Astrocyte (in vitro differentiated cells and primary cell): ENCODE measurements at regions not wholly inside any gene's neighbourhood (a gene's known extent, or its start where the extent isn't known, plus 50 kb on each side); places are given as distances from the start of the nearest gene placed in this dataset.
A peak's percentile ranks its signal among the peaks of the same experiment; 100 is the strongest.
"Not testable (repeated sequence)": the region's sequence is repeated elsewhere in the genome, so short reads cannot be mapped to it uniquely, and the experiment has no call there.

Experiments
- DNase-seq: peaks from one replicate; pipeline ENCODE4 v3.0.0-alpha.2; 2010; ENCODE audit warnings: low read depth
- FAIRE-seq: peaks from 2 replicates; lab custom pipeline; 2011; peaks lifted over from hg19 to GRCh38; lab: Jason Lieb, UNC
- H2AFZ ChIP-seq: 2 replicates; pipeline ENCODE4 v1.6.0; 2012; ENCODE audit warnings: low read depth, low read length, inconsistent platforms
- H3K27ac ChIP-seq: 2 replicates; pipeline ENCODE4 v1.5.1; 2011; ENCODE audit warnings: low read depth, low read length, inconsistent platforms
- H3K27me3 ChIP-seq: 2 replicates; pipeline ENCODE4 v1.6.0; 2011; ENCODE audit warnings: low read length, inconsistent platforms; ENCODE audit not compliant: insufficient read depth
- H3K36me3 ChIP-seq: 2 replicates; pipeline ENCODE4 v1.5.1; 2011; ENCODE audit warnings: low read length, inconsistent platforms; ENCODE audit not compliant: insufficient read depth
- H3K4me1 ChIP-seq: 2 replicates; pipeline ENCODE4 v1.5.1; 2011; ENCODE audit warnings: low read length, inconsistent platforms; ENCODE audit not compliant: insufficient read depth
- H3K4me2 ChIP-seq: 2 replicates; pipeline ENCODE4 v1.6.0; 2012; ENCODE audit warnings: low read length, inconsistent platforms
- H3K4me3 ChIP-seq: 2 replicates; pipeline ENCODE4 v1.5.1; 2011; ENCODE audit warnings: low read depth, mild to moderate bottlenecking, low read length, inconsistent platforms; ENCODE audit not compliant: insufficient read depth
- H3K79me2 ChIP-seq: 2 replicates; pipeline ENCODE4 v1.6.0; 2012; ENCODE audit warnings: mild to moderate bottlenecking, low read length, inconsistent platforms; ENCODE audit not compliant: insufficient read depth
- H3K9ac ChIP-seq: 2 replicates; pipeline ENCODE4 v1.6.0; 2012; ENCODE audit warnings: mild to moderate bottlenecking, low read length, inconsistent platforms
- H3K9me3 ChIP-seq: 2 replicates; pipeline ENCODE4 v1.5.1; 2012; ENCODE audit warnings: low read depth, mild to moderate bottlenecking, low read length, inconsistent platforms; ENCODE audit not compliant: insufficient read depth
- H4K20me1 ChIP-seq: 2 replicates; pipeline ENCODE4 v1.6.0; 2012; ENCODE audit warnings: low read length, inconsistent platforms; ENCODE audit not compliant: insufficient read depth
- H3K27ac Mint-ChIP-seq: one replicate; pipeline ENCODE4 v1.8.0; 2021; ENCODE audit warnings: mild to moderate bottlenecking, mixed read lengths; ENCODE audit not compliant: unreplicated experiment
- H3K27me3 Mint-ChIP-seq: one replicate; pipeline ENCODE4 v1.8.0; 2021; ENCODE audit warnings: low read depth, mixed read lengths; ENCODE audit not compliant: unreplicated experiment
- H3K36me3 Mint-ChIP-seq: one replicate; pipeline ENCODE4 v1.8.0; 2021; ENCODE audit warnings: low read depth, mixed read lengths; ENCODE audit not compliant: unreplicated experiment
- H3K4me1 Mint-ChIP-seq: one replicate; pipeline ENCODE4 v1.8.0; 2021; ENCODE audit warnings: low read depth, mixed read lengths; ENCODE audit not compliant: unreplicated experiment
- H3K4me3 Mint-ChIP-seq: one replicate; pipeline ENCODE4 v1.8.0; 2021; ENCODE audit warnings: mild to moderate bottlenecking, moderate library complexity, mixed read lengths; ENCODE audit not compliant: unreplicated experiment
- H3K9me3 Mint-ChIP-seq: one replicate; pipeline ENCODE4 v1.8.0; 2021; ENCODE audit warnings: mild to moderate bottlenecking, mixed read lengths; ENCODE audit not compliant: unreplicated experiment
- CTCF ChIP-seq: IDR thresholded peaks from 2 replicates; pipeline ENCODE4 v1.5.1; 2011; ENCODE audit warnings: low read depth, mild to moderate bottlenecking, inconsistent platforms, low read length, moderate library complexity; ENCODE audit not compliant: insufficient read depth
- EZH2 ChIP-seq: IDR thresholded peaks from 2 replicates; pipeline ENCODE4 v1.6.1; 2012; ENCODE audit warnings: mild to moderate bottlenecking, low read length, inconsistent platforms; ENCODE audit not compliant: insufficient read depth

GRCh38 chr7:135872861-135873260 lies 104.3 kb downstream of the MTPN start:
- not testable (repeated sequence) for H4K20me1 ChIP-seq, DNase-seq, H3K4me1 ChIP-seq, H3K4me1 Mint-ChIP-seq, H3K4me2 ChIP-seq, H3K4me3 Mint-ChIP-seq, H3K9me3 ChIP-seq, H3K79me2 ChIP-seq, H3K9ac ChIP-seq, H3K27ac Mint-ChIP-seq, H3K9me3 Mint-ChIP-seq, H3K27me3 Mint-ChIP-seq, H3K4me3 ChIP-seq, H3K27me3 ChIP-seq, H3K36me3 Mint-ChIP-seq, FAIRE-seq, H3K36me3 ChIP-seq, H2AFZ ChIP-seq, H3K27ac ChIP-seq

DNA sequence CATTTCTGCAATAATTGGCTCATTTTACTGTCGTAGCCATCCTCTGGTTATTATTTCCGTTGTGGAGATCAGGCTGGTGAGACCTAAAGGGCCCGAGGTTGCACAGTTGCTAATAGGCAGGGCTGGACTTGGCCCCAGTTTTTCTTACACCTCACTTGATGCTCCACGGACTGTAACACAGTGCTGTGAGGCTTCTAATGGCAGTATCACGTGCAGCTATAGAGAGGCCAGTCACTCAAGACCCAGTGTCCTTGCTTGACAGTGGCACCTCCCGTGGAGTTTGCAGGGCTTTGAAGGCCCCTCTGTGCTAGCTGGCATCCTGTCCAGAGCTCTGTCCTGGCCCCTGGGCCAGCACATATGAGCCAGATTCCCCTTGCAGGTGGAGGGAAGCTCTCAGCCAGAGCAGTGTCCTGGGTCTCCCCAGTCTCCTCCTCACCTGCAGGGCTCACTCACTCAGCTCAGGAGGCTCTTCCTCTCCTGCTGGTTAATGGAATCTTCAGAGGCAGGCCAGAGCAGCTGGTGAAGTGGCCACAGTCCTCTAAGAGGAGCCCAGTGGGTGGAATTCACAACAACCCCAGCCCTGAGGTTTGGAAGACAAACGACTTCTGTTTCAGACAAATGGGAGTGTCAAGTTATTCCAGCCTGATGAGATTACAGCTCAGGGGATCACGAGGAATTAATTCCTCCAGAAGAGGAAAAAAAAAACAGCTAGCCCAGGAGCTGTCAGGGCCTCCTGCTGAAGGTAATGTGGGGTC lies 114.2 kb upstream of the FAM180A start:
- H3K4me2 ChIP-seq, result no peak overlapping the region
- H3K36me3 ChIP-seq, result no peaks in the 10 kb centered on the region
- no peak overlapping the region for H3K4me3 ChIP-seq
- FAIRE-seq (no peak), DNase-seq (peak; percentile 68)
- peaks cover 2% of the 10 kb centered on the region for H3K27me3 Mint-ChIP-seq
- peaks cover 8% of the 10 kb centered on the region for H3K9me3 ChIP-seq
- H3K27ac ChIP-seq, result no peak overlapping the region
- H3K36me3 Mint-ChIP-seq, result no peaks in the 10 kb centered on the region
- no peak for TF ChIP-seq EZH2
- no peak for TF ChIP-seq CTCF
- peaks cover 3% of the 10 kb centered on the region for H3K9me3 Mint-ChIP-seq
- H4K20me1 ChIP-seq, result no peaks in the 10 kb centered on the region
- H3K27me3 ChIP-seq, result no peaks in the 10 kb centered on the region
- H2AFZ ChIP-seq, result no peak overlapping the region
- no peaks in the 10 kb centered on the region for H3K4me1 Mint-ChIP-seq
- no peak overlapping the region for H3K27ac Mint-ChIP-seq
- H3K4me1 ChIP-seq, result no peaks in the 10 kb centered on the region
- H3K79me2 ChIP-seq, result no peaks in the 10 kb centered on the region
- H3K4me3 Mint-ChIP-seq, result no peak overlapping the region
- no peak overlapping the region for H3K9ac ChIP-seq

DNA sequence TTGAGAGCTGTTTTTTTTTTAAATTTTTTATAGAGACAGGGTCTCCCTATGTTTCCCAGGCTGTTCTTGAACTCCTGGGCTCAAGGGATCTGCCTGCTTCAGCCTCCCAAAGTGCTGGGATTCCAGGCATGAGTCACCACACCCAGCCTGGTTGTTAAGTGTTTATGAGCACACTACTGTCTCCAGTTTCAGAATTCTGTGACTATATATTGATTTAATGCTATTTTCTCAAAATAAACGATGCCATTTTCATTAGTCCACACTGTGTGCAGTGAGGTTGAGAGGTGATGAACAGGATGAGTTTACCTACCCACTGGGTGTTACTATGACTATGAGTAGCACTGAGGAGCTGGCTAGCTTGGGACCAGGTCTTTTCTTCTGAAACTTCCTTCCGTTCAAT lies 110.9 kb upstream of the FAM180A start:
- H3K4me3 Mint-ChIP-seq, result no peak overlapping the region
- H3K36me3 Mint-ChIP-seq, result no peaks in the 10 kb centered on the region
- peaks cover 11% of the 10 kb centered on the region for H3K9me3 ChIP-seq
- peaks cover 3% of the 10 kb centered on the region for H3K9me3 Mint-ChIP-seq
- peak; percentile 32 for DNase-seq
- no peak overlapping the region for H3K27ac Mint-ChIP-seq
- H3K27me3 ChIP-seq, result no peaks in the 10 kb centered on the region
- H4K20me1 ChIP-seq, result no peaks in the 10 kb centered on the region
- H3K4me3 ChIP-seq, result no peak overlapping the region
- no peaks in the 10 kb centered on the region for H3K36me3 ChIP-seq
- H3K27ac ChIP-seq, result no peak overlapping the region
- H2AFZ ChIP-seq, result no peak overlapping the region
- peaks cover 2% of the 10 kb centered on the region for H3K27me3 Mint-ChIP-seq
- TF ChIP-seq EZH2, result no peak
- TF ChIP-seq CTCF, result no peak
- peaks cover 7% of the 10 kb centered on the region for H3K4me1 Mint-ChIP-seq
- no peak for FAIRE-seq
- H3K79me2 ChIP-seq, result no peaks in the 10 kb centered on the region
- H3K4me1 ChIP-seq, result peaks cover 12% of the 10 kb centered on the region
- H3K9ac ChIP-seq, result no peak overlapping the region
- no peak overlapping the region for H3K4me2 ChIP-seq
